ENCODE measurements at regions not wholly inside any gene's neighbourhood (a gene's known extent, or its start where the extent isn't known, plus 50 kb on each side); places are given as distances from the start of the nearest gene placed in this dataset.

DNA sequence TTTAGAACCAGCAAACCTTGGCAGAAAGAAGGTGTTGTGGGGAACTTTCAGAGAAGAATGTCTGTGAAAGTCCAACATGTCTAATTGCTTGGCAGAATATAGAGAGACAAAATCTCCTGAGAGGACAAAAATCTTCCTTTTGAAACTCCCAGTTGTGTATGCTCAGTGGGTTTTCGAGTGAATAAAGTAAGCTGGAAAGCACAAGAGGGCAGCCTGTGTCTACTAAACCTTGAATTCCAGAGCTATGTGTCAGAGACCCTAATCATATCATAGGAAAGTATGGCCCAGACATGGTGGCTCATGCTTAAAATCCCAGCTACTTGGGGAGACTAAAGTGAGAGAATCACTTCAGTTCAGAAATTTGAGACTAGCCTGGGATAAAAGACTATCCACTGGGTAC is 661.2 kb downstream of the SLC16A7 start:
- DNase-seq, result no peak

- no peak for DNase-seq
Measured at GRCh38 chr12:60259225-60259624, 663.4 kb downstream of the SLC16A7 start.

DNA sequence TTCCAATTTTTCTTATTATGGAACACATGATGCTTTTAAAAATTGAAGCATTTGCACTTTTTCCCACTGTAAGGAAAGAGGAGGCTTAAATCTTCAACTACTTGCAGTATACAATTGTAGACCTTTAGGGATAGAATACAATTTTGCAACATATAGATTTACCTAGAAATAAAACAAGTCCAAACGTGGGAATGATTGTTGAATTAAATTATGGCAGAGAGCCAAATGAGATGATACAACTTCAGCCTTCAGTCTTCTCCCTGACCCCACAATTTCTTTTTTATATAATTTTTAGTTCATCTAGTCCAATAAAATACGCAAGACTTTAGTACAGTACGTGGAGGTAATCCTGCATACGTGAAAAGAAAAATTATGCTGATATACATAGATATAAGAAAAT is 666.5 kb downstream of the SLC16A7 start:
- DNase-seq, result no peak

GRCh38 chr12:60263161-60263560 is 667.3 kb downstream of the SLC16A7 start:
- DNase-seq, result no peak

DNA sequence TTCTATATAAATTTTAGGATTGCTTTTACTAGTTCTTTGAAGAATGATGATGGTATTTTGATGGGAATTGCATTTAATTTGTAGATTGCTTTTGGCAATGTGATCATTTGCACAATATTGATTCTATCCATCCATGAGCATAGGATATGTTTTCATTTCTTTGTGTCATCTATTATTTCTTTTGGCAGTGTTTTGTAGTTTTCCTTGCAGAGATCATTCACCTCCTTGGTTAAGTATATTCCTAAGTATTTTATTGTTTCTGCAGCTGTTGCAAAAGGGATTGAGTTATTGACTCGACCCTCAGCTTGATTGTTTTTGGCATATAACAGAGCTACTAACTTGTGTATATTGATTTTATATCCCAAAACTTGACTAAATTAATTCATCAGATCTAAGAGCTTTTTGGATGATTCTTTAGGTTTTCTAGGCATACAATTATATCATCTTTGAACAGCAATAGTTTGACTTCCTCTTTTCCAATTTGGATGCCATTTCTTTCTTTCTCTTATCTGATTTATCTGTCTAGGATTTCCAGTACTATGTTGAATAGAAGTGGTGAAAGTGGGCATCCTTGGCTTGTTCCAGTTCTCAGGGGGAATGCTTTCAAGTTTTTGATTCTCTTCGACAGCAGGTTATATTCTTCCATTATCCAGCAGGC is 668.1 kb downstream of the SLC16A7 start:
- no peak for DNase-seq

DNA sequence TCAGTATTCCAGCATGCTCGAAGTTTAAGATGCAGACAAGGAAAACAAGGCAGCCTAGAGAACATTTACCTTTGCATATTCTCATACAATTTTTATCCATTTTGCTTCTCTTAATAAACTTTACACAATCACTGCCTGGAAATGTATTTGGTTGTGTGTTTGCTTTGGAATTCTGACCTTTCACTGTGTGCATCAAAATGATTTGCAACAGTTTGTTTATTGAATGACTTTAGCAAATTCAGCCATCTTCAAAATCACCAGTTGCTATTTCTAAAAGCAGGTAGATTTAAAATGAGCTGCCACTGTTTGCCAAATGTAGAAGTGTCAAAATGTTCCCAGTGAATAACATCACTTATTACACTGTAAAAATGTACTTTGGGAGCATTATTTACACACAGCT is 669.9 kb downstream of the SLC16A7 start:
- DNase-seq, result no peak

DNA sequence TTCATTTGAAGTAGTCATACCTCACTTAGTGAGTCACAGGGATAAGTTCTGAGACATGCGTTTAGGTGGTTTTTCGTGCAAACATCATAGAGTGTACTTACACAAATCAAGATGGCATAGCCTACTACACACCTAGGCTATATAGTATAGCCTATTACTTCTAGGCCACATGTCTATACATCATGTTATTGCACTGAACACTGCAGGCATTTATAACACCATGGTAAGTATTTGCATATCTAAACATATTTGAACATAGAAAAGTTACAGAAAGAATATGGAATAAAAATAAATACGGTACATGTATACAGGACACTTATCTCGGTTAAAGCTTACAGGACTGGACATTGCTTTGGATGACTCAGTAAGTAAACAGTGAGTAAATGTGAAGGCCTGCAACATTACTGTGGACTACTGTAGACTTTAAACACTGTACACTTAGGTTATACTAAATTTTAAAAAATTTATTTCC is 670.6 kb downstream of the SLC16A7 start:
- no peak for DNase-seq

DNA sequence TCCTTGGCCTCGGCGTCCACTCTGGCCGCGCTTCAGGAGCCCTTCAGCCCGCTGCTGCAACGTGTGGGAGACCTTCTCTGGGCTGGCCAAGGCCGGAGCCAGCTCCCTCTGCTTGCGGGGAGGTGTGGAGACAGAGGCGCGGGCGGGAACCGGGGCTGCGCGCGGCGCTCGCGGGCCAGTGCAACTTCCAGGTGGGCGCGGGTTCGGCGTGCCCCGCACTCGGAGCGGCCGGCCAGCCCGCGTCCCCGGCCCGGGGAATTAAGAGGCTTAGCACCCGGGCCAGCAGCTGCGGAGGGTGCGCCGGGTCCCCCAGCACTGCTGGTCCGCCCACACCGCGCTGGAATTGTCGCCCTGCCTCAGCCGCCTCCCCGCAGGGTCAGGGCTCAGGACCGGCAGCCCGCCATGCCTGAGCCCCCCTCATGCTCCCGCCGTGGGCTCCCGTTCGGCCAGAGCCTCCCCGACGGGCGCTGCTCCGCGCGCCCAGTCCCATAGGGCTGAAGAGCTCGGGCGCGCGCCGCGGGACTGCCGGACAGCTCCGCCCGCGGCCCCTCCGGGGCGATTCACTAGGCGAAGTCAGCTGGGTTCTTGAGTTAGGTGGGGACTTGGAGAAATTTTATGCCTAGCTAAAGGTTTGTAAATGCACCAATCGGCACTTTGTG is 673.9 kb downstream of the SLC16A7 start:
- DNase-seq, result no peak

DNA sequence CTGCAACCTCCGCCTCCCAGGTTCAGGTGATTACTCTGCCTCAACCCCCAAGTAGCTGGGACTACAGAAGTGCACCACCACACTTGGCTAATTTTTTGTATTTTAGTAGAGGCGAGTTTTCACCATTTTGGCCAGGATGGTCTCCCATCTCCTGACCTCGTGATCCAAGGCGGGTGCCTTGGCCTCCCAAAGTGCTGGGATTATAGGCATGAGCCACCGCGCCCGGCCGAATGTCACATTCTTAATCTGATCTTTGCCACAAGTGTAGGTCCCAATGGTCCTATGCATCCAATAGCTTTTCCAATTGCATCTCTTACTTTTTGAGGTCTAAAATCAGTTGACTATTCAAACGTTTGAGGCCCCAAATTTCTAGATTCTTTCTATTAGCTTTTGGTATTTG is 676.0 kb downstream of the SLC16A7 start:
- DNase-seq, result no peak

GRCh38 chr12:60278209-60278608 is 682.4 kb downstream of the SLC16A7 start:
- no peak for DNase-seq

DNA sequence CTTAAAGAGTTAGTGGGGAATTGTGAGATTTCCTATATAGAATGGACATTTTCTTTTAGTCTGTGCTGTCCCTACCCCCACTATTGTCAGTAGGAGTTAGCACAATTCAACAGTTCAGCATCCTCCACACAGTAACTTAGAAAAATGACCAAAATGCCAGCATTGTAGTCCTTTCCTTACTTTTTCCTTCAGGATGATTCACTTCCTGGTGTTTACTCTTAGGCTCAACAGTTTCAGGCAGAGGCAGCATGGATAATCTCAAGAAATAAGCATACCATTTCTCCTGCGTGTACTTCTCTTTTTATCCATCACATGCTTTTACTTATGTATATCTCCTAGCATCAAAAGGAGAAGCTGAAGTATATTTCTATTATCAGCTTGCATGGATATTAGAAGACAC is 683.4 kb downstream of the SLC16A7 start:
- no peak for DNase-seq

DNA sequence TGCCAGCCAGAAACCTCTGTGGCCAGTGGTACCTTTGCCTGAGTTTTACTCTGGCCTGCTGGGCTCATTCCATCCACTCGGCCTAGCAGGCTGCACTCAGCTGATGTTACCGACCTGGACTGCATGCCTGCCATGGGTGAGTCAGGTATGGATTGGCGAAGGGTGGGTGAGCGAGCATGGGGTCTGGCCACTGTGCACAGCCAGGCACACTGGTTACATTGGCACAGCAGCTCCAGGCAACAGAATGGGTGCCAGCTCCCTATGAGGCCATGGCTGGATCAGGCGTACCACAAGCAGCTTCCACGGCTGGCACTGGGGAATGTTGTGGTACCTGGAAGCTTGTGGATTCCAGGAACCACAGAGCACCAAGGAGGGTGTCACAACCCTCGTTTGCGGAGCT is 685.7 kb downstream of the SLC16A7 start:
- DNase-seq, result no peak

DNA sequence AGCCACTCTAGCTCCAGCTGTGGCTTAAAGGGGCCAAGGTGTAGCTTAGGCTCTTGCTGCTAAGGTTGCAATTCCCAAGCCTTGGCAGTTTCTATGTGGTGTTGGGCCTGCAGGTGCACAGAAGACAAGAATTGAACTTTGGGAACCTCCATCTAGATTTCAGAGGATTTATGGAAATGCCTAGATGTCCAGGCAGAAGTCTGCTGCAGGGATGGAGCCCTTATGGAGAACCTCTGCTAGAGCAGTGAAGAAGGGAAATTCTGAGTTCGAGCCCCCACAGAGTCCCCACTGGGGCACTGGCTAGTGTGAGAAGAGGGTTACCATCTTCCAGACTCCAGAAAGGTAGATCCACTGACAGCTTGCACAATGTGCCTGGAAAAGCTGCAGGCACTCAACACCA is 694.7 kb downstream of the SLC16A7 start:
- no peak for DNase-seq

GRCh38 chr12:60308366-60308991 is 712.6 kb downstream of the SLC16A7 start:
- no peak for DNase-seq

GRCh38 chr12:60311940-60312339 is 716.1 kb downstream of the SLC16A7 start:
- DNase-seq, result no peak

GRCh38 chr12:60317361-60317760 is 721.5 kb downstream of the SLC16A7 start:
- DNase-seq, result no peak

DNA sequence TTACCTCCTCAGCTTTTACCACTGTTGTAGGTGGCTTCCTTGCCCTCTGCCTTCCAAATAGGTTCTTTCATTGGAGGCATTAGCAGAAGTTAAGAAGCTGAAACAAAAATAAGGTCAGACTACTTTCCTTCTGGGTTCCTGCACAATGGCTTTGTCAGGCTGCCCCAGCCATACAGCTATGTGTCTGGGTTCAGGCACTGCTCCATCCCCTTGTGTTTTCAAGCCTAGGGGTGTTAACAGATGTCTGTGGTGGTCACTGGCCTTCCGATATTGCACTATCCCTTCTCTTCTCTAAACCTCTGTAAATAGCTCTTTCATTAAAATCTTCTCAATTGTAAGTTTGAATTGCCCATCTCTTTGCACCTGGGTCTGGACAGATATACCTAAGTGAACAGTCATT is 728.9 kb downstream of the SLC16A7 start:
- no peak for DNase-seq

DNA sequence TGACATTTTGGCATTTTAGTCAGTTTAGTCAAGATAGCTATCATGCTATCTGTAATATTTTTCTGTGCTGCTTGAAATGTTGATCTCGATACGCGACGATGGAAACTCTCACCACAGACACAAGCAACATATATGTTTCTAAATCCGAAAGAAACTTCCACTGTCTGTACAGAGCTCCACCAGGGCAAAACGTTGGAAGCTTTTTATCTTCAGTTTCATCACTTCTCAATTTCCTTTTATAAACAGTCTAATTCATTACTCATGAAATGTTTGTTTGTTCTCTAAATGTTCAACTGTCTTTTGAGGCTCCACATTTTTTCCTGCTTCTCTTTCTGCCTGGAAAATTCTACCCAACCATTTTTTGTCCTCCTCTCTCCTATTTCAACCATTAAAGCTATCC is 737.6 kb downstream of the SLC16A7 start:
- DNase-seq, result no peak

DNA sequence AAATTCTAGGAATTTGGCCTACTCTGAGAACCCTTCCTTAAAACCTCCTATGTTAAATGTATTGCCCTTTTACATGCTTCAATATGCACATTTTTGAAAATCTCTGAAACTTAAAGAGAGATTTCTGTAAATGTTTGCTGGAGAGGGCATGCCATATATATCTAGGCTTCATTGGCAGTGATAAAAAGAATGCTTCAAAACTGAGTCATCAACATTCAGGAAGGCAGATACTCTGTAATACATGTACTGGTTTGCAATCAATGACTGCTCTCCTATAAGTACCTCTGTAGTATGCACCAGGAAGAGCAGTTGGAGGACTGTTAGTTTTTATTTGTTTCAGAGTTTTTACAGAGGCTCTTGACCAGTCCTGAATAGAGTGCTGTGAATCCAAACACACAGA is 739.9 kb downstream of the SLC16A7 start:
- no peak for DNase-seq

- DNase-seq, result no peak
Measured at GRCh38 chr12:60337839-60338549, 742.2 kb downstream of the SLC16A7 start.

- no peak for DNase-seq
Measured at GRCh38 chr12:60345442-60345841, 749.6 kb downstream of the SLC16A7 start.

DNA sequence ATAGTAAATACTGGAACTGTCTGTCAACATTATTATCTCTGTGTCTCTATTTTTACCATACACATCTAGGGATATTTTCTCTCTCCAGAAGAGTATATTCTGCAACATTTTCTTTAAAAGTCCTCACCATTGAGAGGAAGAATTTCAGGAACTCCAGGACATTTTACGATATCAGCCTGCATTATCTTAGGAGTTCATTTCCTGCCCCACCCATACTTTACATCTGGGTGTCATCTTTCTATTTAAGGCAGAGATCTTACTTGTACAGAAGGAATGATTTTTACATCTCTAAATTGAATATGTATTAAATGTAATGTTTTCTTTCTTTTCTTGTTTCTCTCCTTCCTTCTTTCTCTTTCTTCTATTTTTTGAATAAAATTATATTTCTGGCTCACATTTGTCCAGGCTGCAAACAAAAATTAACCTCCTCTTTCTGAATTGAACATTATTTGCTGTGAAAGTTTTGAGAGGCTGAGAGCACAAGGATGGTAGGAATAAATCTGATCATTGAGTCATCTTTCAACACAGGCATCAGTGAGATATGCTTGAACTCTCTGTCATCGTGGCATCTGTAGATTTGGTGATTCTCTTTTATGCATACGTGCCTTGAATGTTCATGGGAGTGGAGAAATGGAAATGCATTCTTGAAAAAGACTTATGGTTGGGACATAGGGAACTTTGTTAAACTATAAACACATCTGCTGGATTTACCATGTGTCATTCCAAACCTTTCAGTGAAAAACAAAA is 753.6 kb downstream of the SLC16A7 start:
- no peak for DNase-seq

DNA sequence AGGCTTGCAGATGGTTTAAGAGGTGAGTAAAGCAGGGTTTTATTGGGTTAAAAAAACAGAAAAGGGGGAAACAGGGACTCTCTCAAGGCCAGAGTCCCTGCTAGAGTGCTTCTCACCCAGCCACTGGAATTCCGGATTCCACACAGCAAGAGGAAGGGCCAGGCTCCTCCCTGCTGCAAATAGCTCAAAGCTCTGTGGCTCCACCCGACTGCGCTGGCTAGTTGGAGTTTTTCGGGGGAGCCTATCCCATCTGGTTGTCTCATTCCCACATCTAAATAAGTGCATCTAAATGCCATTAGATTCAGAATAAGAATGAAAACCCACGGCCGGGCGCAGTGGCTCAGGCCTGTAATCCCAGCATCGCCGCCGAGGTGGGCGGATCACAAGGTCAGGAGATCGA is 791.5 kb downstream of the SLC16A7 start:
- DNase-seq, result no peak
